ENCODE measurements at regions not wholly inside any gene's neighbourhood (a gene's known extent, or its start where the extent isn't known, plus 50 kb on each side); places are given as distances from the start of the nearest gene placed in this dataset.
"Not testable (repeated sequence)": the region's sequence is repeated elsewhere in the genome, so short reads cannot be mapped to it uniquely, and the experiment has no call there.

DNA sequence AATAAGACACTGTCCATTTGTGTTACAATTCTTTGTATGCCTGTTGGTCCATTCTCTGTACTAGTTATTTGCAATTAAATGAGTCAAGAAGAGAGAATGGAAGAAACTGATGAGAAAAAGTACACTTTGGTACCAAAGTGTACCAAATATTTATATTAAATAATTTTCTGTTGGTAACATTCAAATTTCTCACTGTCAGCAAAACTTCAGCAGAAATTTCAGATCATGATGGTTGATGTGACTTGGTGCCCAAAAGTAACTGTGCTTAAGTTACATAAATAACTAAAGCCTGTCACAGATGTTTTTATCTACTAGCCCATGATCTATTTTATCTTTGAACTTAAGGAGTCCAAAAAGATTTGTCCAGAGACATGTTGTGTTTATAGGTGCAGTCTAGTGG is 274.4 kb upstream of the CXADR start:
- no peak for DNase-seq

DNA sequence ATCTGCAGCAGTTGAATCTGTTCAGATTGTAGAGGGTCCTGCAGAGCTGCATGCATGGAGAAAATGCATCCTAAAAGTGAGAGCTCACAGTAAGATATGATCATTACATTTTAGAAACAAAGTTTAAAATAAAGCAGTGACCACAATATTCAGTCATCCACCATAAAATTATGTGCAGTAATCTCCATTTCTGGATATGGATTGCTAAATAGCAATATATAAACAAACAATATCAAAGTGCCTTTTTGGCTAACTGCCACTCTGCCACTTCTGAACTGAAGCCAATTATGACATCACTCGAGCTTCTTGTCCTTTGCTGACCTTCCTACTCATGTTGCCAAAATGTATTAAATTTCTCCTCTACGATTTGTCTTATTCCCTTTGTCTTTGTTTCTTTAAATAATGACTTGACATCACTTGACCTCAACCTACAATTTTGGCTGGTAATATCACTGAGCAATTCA is 262.0 kb upstream of the CXADR start:
- no peak for DNase-seq

DNA sequence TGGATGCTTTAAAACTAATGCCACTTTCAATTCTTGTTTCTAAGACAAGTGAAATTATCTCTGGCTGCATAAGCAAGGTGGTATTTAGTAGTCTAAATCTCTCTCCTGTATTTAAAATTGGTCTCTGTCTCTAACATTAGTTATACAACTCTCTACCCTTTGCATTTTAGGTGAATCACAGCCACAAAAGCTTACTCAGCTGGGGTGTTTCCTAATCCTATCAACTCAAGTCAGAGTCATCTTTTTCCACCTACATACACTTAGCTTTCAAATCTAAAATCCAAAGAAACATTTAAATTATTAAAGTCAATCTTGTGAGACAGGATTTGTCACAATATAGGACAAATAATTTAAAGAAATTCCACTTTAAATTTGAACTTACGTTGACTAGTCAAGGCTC is 255.1 kb upstream of the CXADR start:
- DNase-seq, result no peak

DNA sequence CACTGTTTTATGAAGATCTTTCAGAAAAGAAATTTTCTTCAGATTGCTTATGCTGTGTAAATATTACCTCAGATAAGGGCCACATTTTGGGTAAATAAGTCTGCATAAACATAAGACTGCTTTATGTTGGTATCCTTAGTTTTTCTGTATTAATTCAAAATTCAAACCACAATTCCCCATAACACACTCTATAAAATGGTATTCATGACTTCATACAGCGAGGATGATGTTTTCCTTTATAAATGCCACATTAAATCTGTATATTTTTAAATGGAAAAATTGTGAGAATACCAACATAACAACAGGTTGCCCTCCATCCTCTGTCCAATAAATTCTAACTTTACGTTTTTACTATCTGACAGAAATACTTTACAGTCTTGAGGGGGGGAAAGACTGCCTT is 248.7 kb upstream of the CXADR start:
- no peak for DNase-seq

DNA sequence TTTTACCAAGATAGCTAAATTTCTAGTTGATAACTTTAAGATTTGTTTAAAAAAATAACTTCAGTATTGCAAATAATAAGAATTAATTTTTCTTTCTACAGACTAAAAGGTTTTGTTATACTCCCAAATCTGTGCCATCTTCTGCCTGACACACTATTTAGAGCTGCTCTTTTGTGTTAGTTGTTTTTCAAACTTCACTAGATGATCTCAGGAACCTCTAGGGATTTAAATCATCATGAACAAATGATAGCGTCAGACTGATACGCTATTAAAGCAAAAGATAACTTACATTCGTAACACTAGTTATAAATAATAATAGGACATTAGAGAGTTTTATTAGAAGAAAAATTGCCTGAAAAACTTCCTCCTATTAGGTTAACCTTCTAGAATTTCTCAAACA is 243.1 kb upstream of the CXADR start:
- no peak for DNase-seq

DNA sequence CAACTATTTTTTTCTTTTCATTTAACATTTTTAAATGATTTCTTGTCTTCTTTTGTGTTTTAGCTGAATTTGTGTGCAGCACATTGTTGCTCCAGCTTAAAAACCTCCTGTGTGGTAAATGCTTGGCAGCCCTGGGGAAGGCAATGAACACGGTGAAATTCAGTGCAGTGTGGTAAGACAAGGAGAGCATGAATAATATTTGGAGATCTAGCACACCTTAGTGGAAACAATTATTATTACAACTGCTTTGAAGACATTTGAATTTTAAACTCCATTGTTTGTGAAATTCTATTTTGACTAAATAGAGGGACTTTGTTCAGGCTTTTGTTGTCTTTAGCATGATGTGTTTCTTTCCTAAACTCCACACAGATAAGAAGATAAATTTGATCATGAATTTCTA is 242.6 kb upstream of the CXADR start:
- no peak for DNase-seq

DNA sequence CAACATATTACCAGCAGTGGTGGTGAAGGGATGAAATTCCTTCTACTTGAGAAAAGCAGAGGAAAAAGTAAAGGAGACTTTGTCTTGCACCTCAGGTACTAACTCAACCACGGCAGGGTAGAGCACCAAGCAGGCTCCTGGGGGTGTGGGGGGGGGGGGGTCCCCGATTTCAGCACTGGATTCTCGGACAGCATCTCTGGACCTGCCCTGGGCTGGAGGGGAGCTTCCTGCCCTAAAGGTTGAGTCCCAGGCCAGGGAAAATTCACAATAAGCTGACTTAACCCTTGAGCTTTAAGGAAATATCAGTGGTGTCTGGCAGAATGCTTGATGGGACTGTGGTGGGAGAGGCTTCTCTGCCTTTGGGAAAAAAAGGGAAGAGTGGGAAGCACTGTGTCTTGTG is 233.2 kb upstream of the CXADR start:
- no peak for DNase-seq

DNA sequence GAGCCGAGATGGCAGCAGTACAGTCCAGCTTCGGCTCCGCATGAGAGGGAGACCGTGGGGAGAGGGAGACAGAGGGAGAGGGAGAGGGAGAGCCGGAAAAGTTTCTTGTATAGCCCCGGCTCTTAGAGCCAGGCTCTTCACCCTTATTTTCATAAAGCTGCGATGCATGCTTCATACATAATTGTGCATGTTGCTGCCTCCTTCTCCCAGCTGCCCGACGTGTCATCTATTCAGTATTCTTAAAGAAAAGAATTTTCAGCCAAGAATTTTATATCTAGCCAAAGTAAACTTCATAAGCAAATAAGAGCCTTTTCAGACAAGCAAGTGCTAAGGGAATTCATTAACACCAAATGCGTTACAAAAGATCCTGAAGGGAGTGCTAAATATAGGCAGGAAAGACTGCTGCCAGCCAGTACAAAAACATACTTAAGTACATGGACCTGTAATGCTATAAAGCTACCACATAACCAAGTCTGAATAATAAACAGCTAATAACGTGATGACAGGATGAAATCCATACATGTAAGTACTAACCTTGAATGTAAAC is 219.8 kb upstream of the CXADR start:
- DNase-seq, result not testable (repeated sequence)

DNA sequence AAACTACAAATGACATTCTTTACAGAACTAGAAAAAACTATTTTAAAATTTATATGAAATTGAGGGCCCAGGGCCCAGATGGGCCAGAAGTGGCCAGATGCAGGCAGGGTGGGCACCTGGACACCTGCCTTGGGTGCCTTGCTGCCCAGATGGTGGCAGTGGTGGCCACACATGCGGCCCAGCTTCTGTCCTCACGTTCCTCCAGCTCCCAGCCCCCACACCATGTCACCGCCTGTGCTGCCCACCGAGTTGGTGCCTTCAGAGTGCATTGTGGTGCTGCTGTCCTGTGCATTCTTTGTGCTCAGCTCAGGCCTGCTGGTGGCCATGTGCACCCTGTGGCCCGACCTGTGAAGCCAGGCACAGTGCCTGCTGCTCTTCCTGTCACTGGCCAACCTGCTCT is 216.8 kb upstream of the CXADR start:
- no peak for DNase-seq

DNA sequence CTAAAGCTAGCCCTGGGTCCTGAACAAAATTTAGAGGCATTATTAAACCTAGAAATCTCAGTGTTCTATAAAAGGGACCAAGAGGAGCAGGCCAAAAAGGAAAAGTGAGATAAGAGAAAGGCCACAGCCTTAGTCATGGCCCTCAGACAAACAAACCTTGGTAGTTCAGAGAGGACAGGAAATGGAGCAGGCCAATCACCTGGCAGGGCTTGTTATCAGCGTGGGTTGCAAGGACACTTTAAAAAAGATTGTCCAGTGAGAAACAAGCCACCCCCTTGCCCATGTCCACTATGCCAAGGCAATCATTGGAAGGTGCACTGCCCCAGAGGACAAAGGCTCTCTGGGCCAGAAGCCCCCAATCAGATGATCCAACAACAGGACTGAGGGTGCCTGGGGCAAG is 213.3 kb upstream of the CXADR start:
- not testable (repeated sequence) for DNase-seq

DNA sequence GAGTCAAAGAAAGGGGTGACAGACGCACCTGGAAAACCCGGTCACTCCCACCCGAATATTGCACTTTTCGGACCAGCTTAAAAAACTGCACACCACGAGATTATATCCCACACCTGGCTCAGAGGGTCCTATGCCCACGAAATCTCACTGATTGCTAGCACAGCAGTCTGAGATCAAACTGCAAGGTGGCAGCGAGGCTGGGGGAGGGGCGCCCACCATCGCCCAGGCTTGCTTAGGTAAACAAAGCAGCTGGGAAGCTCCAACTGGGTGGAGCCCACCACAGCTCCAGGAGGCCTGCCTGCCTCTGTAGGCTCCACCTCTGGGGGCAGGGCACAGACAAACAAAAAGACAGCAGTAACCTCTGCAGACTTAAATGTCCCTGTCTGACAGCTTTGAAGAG is 185.1 kb upstream of the CXADR start:
- DNase-seq, result not testable (repeated sequence)

DNA sequence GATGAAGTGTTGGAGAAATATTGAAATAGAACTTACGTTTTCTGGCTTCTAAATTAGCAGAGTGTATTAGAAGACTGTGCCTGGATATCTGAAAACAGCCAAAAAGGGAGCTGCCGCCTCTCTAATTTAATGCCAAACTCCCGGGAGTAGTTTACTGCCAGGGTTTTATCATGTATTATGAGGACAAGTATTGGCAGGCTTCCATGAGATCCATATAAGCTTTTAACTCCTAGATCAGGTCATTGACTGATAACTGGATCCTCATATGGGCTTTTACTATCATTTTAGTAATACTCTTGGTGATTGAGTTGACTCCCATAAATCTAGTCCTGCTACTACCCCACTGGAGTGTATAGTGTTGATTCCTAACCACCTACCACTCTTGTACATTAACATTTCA is 178.4 kb upstream of the CXADR start:
- no peak for DNase-seq

DNA sequence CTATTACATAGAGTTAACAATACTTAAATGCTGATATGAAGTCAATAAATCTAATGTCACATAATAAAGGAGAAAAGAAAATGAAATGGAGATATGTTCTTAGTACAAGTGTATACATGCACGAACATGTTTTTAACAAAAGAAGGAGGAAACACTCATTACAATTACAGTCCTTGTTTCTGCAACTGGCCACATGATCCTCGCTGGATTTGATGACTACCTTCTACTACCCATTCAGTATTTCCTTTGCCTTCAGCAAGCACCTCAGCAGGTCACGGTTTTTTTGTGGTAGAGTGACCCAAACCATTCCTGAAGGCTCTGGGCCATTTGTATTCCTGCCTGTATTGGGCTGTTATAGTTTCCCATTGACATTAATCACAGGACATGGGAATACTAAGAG is 172.8 kb upstream of the CXADR start:
- no peak for DNase-seq

DNA sequence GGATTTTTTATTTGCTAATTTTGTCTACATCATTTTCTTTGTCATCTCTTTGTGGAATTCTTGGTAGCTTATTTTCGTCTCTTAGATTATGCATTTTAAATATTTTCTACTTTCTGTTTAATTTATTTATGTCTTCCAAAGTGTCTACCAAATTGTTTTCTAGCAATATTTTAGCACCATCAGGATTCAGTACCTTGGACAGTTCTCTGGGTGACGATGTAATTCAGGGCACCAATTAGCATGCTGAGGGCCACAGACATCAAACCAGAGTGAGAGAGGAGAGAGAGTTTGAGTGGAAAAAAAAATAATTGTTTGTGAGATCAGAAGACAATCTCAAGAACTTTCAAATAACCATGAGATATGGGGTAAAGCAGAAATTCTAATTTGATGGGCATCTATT is 169.8 kb upstream of the CXADR start:
- no peak for DNase-seq

DNA sequence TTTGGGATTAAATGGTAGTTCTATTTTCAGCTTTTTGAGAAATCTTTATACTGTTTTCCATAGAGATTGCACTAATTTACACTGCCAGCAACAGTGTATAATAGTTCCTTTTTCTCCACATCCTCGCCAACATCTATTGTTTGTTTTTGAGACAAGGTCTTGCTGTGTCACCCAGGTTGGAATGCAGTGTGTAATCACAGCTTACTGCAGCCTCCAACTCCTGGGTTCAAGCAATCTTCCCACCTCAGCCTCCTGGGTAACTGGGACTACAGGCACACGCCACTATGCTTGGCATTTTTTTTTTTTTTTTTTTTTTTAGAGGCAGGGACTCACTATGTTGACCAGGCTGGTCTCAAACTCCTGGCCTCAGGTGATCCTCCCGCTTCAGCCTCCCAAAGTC is 164.5 kb upstream of the CXADR start:
- DNase-seq, result no peak

DNA sequence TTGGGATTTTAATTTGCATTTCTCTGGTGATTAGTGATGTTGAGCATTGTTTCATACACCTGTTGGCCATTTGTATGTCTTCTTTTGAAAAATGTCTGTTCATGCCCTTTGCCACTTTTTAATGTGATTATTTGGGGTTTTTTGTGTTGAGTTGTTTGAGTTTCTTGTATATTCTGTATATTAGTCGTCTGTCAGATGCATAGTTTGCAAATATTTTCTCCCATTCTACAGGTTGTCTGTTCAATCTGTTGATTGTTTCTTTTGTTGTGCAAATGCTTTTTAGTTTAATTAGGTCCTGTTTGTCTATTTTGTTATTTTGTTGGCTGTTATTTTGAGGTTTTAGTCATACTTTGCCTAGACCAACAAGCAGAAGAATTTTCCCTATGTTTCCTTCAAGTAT is 164.0 kb upstream of the CXADR start:
- no peak for DNase-seq

DNA sequence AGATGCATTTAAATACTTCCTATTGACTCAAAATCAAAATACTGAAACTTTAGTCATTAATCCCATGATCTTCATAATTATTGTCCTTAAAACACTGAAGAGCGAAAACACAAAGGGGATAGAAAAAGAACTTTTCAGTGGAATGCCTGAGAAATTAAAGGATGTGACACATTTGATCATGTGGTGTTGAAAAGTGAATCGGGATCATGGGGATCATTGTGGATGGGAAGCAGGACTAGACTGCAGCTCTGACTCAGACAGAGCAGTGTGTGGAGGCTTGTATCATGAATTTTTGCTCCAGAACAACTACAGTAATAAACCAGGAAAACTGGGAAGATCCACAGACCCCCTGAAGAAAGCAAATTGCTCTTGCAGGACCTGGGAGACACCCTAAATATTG is 161.1 kb upstream of the CXADR start:
- DNase-seq, result no peak

DNA sequence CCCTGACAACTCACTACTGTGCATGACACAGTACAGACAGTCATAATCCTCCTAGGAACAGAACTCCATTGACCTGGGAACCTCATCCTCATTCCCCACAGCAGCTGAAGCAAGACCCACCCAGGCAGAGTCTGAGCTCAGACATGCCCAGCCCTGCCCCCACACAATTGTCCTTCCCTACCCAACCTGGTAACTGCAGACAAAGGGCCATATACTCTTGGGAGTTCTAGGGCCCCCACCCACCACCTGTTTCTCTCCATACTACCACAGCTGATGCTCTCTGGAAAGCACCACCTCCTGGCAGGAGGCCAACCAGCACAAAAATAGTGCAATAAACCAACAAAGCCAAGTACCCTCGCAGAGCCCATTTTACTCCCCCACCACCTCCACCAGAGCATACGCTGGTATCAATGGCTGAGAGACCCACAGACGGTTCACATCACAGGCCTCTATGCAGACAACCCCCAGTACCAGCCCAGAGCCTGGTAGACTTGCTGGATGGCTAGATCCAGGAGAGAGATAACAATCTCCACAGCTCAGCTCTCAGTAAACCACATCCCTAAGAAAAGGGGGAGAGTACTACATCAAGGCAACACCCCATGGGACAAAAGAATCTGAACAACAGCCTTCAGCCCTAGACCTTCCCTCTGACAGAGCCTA is 159.7 kb upstream of the CXADR start:
- no peak for DNase-seq

DNA sequence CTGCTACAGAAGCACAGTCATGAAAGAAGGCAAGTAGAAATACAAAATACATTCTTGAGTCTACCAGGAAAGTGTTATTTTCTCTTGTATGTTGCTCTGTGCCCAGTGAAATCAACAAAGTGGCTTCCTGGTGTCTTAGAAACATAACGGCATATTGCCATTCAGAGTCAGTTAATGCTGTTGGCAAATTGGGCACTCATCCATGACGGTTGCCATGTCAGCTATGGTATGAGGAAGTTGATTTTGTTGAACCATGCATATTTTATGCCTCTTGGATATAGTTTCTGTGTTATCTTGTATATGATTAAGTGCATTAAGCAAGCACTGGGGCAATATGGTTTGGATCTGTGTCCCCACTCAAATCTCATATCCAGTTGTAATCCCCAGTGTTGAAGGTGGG is 153.1 kb upstream of the CXADR start:
- no peak for DNase-seq

DNA sequence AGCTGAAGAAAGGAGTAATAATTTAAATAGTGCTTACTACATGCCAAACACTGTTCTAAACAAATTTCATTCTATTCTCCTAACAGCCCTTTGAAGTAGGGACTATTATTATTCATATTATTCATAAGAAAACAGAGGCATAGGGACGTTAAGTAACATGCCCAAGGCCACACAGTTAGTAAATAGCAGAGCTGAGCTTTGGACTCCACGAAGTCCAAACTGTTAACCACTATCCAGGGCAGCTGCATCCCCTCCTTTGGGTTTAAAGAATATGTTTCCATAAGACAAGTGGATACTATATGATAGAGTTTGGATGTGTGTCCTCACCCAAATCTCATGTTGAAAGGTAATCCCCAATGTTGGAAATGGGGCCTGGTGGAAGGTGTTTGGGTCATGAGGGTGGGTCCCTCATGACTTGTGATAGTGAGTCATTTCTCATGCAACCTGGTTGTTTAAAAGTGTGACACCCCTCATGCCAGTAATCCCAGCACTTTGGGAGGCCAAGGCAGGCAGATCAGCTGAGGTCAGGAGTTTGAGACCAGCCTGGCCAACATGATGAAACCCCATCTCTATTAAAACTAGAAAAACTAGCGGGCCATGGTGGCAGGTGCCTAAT is 144.0 kb upstream of the CXADR start:
- DNase-seq, result no peak

DNA sequence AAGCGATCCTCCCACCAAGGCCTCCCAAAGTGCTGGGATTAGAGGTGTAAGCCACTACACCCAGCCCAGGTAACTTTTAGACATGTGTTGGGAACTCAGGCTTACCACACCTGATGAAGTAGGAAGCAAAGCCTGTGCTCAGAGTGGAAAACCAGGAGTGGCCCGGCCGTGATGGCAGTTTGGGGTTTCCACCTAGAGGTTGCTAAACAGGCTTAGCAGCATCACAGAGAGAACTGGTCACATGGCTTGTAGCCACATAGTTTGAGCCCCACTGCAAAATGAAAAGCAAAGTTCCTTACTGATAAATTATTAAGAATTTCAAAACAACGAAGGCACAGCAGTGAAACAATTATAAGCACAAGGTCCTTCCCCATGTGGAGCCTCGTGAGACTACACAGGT is 142.6 kb upstream of the CXADR start:
- DNase-seq, result no peak

DNA sequence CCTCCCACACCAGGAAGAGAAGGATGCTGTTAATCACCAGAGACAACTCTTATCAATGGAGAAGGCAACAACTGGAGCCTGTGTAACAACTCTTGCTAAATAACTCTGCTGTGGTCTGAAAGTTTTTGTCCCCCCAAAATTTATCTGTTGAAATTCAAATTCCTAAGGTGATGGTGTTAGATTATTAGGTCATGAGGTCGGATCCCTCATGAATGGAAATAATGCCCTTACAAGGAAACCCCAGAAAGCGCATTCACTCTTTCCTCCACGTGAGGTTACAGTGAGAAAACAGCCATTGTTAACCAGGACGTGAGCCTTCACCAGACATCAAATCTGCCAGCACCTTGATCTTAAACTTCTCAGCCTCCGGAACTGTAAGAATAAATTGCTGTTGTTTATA is 141.9 kb upstream of the CXADR start:
- DNase-seq, result no peak

DNA sequence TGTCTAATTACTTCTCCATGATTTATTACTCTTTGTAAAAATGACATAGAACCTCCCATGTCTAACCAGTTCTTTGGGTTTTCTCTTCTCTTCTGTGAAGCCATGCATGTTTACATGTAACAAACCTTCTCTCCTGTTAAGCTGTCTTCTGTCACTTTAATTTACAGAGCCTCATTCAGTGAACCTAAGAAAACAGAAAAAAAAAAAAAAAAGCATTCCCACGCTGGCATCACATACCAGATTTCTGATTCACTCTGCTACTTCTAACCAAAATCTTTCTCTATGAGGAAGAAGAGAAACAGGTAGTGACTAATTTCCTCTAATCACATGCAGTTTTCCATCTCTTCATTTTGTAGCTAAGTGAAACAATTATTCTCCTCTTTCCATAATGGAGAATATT is 141.4 kb upstream of the CXADR start:
- no peak for DNase-seq

DNA sequence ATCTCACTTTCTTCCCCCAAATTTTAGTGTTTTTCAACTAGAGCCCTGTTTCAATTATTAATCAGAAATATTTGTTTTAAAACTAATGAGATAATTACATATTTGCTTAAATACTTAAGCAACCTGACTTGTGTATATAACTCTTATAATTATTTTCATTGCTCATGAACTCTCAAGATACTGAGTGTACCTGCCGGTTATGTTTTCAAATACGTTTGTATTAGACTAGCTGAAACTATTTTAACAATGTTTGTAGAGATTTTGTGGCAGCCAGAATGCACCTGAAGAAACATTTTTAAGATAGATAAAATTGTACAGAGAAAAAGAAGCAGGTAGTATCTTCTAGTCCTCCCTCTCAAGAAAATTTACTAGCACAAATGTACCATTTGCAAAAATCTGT is 140.6 kb upstream of the CXADR start:
- DNase-seq, result no peak

DNA sequence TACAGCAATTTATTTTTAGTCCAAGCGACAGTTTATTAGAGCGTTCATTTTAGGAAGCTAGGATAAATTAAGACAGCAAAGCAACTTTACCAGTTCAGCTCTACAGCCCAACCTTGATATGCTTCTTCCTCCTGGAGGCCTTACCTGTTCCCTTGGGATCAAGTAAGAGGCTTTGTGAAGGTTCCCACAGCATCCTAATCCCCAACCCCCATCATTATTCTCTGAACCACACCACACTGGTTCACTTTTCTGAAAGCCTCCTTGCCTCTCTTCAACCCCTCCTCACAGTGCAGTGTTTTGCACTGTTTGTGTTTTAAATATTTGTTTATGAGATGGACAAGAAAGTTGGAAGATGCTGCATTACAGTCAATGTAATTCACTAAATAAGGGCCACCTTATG is 126.3 kb upstream of the CXADR start:
- DNase-seq, result no peak

Measured in effector CD4-positive, alpha-beta T cell (primary cell).